GM19468 (cell line): ENCODE measurements at regions not wholly inside any gene's neighbourhood (a gene's known extent, or its start where the extent isn't known, plus 50 kb on each side); places are given as distances from the start of the nearest gene placed in this dataset.
"Not testable (repeated sequence)": the region's sequence is repeated elsewhere in the genome, so short reads cannot be mapped to it uniquely, and the experiment has no call there.

ENCODE experiments used
- ATAC-seq: cut with Tn5 transposase; IDR thresholded peaks from one replicate; pipeline ENCODE4 v1.9.1; 2021; ENCODE audit warnings: mild to moderate bottlenecking, moderate library complexity, moderate number of reproducible peaks; ENCODE audit not compliant: unreplicated experiment; ENCODE audit errors: extremely low read depth

DNA sequence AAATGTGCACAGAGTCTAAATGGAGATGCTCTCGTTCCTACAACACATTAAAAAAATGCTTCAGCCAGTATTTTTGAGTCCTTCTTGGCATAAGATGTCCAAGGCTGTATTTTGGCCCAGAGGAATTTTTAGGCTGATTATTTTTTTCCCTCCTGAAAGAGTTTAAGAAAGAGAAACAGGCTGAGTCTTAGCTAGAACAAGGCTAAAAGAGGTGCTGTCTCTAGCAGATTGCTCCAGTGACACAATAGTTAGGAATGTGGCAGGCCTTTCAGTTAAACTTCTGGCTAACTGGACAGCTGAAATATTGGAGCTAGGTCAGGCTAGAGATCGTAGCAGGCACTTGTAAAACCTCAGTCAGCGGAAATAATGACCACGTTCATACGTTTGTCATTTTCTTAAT lies 271.4 kb upstream of the RARB start:
- no peak for ATAC-seq

DNA sequence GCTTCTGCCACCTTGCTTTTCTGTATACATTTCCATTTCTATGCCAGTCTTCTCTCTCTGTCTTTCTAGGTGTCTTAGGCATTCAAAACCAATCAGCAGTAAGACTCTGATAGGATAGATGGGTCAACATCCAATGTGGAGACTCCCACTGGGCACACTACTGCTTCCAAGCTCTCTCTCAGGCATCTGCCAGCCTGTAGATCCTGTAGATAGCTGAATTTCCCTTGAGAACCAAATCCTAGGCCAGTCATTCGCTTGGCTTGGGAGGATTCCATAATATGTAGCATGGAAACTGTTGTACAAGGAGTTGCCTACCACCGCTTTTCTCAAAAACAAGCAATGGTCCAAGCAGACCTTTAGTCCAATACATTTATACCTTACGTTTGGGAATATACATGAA lies 262.8 kb upstream of the RARB start:
- ATAC-seq, result no peak

DNA sequence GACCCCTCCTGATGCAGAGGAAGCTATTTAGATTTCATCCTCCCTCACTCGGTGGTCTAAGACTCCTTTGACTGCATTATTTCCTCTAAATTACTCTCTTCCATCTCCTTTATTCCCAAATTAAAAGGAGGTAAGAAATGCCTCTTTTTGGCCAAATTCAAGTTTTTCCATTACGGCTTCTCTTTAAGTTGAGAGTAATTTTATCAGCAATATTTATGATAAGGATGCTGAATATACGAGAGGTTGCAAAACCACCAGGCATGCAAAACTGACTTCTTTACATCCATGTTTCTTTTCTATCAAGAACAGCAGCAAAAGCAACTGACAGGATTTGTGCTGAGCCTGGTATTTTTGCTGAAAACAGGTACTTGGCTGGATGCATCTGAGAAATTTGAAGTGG lies 262.0 kb upstream of the RARB start:
- no peak for ATAC-seq

DNA sequence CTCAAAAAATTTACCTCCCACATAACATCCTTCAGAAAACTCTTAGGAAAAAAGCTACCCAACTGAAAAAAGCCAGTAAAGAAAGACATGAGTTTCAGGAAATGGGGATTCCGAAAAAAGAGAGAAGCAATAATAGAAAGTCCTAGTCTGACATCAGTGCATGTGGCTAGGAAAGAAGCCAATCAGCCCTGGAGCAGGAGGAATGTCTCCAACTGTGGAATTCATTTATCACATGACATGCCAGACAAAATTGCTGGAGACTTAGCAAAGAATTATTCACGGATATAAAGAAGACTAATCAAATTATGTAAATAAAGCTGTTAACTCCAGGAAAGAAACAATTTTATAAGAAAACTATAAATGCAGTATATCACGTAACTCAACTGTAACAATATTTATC lies 258.9 kb upstream of the RARB start:
- no peak for ATAC-seq

DNA sequence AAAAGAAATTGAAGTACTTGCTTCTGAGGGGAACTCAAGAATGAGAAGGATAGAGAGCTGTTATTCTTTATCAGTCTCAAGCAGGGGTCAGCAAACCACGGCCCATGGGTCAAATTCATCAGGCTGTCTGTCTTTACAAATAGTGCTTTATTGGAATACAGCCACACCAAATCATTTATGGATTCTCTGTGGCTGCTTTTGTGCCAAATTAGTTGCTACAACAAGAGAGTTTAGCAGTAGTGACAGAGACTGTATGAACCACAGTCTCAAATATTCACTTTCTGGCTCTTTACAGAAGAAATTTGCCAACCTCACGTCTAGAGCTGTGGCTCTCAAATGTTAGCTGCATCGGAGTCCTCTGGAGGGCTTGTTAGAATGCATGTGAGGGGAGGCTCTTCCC lies 258.0 kb upstream of the RARB start:
- ATAC-seq, result no peak

DNA sequence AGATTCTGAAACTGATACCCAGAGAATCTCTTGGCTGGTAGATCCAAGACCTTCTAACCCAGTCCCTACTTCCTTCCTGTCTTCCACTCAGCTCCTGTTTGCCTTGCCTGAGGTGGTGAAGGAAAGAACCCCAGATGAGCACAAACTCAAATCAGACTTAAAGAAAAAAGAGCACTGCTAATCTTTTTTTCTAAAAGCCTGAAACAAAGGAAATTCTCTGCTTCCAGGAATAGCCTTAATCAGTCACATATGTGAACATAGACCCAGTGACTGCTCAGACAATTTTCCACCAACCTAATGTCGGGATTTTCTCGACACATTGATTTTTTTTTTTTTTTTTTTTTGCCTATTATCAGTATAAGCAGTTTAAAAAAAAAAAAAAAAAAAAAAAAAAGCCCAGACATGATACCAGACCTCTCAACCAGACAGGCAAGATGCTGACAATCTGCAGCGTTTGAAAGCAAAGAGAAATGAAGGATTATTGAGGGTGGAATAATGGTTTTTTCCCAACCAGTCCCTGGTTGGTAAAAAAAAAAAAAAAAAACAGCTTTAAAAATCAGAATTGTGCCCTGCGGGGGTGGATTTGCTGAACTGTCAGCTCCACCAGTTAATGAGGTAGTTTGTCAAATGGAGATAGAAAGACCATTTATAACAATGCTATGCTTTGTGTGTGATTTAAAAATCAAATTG lies 256.8 kb upstream of the RARB start:
- ATAC-seq, result no peak

DNA sequence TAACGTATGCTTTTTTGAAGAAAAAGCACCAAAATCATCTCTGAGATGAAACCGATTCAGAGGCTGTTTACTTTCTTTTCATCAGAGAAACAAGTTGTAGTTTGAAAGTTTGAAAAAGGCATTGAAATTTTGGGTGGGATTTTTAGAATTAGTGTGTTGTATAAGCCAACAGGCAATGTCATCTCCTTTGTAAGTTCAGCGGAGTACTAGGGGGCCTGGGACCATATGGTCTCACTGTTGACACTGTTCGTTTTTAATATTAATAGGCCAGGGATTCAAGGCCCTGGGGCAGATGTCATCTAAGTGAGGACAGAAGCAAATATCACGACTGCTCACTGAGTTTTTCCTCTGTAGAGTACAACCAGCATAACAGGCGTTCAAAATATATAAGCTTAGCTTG lies 256.2 kb upstream of the RARB start:
- ATAC-seq, result no peak

DNA sequence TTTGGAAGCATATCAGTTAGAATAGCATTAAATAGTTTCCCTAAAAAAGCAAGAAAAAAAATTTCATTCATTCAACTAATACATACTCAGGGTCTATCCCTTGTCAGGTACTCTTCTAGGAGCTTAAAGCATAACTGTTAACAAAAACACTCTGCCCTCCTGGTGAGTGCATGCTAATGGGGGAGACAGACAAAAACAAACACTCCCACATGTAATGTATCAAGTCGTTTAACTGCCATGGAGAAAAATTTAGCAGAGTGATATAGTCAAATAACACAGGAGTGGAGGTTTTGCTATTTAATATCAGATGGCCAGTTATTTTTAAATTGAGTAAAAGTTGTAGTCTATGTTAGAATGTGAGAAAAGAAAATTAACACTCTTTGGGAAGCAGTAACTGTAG lies 254.5 kb upstream of the RARB start:
- no peak for ATAC-seq

DNA sequence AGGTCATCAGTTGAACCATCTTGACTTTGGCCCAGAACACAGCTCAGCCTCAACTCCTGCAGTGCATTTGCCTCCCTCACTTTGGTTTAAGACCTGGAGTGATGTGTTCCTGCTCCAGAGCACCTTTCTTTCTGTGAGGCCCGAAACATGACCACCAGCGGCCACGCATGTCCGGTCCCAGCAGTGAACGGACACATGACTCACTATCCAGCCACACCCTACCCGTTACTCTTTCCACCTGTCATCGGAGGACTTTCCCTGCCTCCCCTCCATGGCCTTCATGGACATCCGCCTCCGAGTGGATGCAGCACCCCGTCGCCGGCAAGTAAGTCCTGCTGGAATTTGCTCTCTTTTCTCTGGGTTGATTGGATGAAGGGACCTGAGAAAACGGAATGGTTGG lies 253.8 kb upstream of the RARB start:
- no peak for ATAC-seq

DNA sequence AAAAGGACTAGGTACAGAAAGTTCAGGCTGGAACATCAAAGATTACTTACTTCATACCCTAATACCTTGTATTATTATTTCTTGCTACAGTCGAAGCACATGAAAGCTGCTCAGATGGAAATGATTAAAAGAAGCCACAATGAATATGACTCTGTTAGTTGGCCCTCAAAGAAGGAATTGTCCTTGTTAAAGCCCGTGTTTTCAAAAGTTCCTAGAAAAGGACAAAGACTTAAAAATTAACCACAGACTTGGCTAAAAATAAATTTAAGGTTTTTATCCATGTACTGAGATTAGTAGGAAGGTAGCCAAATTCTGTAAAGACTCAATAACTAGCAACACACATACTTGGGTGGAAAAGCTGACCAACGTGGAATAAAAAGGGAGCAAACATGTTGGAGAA lies 251.0 kb upstream of the RARB start:
- no peak for ATAC-seq

DNA sequence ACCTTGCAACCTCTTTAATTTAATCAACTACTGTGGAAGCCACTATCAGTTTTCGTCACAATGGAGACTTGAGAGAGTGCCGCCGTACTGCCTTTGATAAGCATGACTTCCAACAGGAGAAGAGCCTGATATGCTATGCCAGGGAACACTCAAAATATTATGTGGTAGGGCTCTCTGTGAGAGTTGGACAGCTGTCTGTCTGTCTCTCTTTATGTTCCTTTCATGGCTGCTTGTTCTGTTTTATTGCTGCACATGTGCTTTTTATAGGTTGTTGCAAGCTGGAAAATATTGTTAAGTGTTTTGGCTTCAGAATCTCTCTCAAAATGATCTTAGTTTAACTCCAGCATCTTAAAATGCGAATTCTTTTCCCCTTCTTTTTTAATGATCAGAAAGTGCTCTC lies 249.4 kb upstream of the RARB start:
- ATAC-seq, result no peak

DNA sequence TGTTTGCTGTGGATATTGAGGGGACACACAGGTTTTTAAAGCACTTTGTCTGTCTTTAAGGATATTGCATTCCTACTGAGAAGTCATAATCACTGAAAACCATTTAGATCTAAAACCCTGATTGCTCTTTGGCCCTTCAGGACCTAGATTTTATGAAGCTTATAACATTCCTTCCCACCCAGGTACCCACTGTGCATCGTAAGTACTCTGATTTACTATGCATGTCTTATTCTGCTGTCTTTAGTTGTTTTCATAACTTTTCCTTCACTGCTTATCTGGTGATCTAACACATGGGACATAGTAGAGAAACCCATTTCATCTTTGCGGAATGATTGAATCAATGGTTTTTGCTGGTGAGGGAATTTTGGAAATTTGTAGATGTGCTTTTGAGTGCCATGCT lies 247.0 kb upstream of the RARB start:
- no peak for ATAC-seq

DNA sequence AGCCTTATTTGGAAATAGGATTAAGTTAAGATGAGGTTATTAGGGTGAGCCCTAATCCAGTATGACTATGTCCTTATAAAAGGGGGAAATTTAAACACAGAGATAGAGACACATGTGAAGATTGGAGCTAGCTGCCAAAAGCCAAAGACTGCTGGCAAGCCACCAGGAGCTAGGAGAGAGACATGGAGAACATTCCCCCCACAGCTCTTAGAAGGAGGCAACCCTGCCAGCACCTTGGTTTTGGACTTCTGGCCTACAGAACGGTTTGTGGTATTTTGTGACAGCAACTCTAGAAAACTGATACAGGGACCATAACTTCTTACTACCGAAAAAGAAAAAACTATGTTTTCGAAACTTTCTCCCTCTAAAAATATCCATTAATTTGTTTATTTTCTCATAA lies 245.3 kb upstream of the RARB start:
- no peak for ATAC-seq

DNA sequence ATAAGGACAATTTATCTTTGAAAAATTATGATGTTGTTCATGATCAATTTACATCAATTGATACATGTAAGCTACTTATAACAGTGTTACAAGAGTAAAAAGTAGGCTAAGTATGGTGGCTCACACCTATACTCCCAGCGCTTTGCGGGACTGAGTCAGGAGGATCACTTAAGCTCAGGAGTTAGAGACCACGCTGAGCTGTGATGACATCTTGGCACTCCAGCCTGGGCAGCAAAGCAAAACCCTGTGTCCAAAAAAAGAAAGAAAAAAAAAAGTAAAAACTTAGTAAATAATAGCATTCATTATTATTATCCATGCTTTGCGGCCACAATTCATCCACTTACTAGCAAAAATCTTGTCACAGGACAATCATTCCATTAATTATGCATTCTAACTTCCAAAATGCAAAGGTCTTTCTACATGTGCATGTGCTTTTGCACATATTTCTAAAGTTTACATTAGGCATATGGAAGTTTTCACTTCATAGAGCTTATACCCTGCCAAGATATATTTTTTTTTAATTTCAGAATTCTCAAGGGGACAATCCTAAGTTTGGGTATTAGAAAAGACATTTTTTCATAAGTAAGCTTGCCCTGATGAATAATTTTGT lies 243.3 kb upstream of the RARB start:
- no peak for ATAC-seq

DNA sequence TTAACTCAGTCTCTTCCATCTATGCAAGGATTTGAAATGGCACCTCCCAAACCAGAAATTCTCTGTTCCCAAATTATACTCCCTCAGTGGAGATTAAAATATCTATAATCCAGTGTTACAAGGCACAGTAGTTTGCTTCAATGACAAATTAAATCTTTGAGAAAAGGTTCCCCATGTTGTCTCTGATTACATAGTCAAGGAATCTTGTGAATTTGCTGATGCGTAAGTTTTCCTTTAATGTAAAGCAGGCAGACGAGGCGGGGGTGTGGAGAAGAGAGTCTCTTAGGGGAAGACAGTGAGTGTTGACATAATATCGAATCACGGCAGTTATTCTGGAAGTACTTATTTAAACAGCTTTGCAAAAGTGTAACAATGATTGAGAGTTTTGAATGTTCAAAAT lies 236.4 kb upstream of the RARB start:
- ATAC-seq, result no peak

DNA sequence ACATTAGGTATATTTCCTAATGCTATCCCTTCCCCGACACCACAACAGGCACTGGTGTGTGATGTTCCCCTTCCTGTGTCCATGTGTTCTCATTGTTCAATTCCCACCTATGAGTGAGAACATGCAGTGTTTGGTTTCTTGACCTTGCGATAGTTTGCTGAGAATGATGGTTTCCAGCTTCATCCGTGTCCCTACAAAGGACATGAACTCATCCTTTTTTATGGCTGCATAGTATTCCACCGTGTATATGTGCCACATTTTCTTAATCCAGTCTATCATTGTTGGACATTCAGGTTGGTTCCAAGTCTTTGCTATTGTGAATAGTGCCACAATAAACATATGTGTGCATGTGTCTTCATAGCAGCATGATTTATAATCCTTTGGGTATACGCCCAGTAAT lies 228.5 kb upstream of the RARB start:
- ATAC-seq, result not testable (repeated sequence)

DNA sequence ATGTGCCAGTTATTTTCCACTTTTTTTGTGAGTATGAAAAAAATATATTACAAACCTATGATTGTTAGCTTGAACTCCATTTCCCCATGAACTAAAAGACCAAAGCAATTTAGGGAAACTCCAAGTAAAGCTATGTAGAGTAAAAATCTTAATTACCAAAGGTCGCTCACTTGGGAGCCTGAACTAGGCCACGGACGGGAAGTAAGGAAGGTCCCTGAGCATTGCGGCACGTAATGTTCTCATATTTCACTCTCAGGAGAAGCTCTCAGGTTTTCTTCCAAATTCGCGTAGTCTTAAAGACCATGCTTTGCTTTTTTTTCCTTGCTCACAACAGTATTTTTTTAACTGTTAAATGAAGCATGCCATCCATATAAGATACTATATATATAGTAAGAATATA lies 215.3 kb upstream of the RARB start:
- ATAC-seq, result no peak

DNA sequence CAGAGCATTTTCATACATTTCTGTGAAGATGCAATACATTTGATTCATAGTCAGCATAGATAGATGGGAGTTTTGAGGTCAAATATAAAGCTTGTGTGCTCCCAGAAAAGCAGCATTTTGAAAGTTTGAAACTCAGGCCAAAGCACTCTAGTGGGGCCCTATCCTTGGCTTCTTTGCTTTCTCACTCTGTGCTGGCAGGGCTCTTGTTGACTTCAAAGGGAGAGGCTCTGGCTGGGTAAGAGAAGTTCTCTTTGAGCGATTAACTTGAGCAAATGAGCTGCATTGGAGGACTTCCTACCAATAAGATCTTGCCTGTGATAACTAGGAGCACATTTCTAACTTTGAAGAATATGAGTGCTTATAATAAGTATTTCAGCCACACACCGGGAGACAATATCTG lies 214.0 kb upstream of the RARB start:
- no peak for ATAC-seq

DNA sequence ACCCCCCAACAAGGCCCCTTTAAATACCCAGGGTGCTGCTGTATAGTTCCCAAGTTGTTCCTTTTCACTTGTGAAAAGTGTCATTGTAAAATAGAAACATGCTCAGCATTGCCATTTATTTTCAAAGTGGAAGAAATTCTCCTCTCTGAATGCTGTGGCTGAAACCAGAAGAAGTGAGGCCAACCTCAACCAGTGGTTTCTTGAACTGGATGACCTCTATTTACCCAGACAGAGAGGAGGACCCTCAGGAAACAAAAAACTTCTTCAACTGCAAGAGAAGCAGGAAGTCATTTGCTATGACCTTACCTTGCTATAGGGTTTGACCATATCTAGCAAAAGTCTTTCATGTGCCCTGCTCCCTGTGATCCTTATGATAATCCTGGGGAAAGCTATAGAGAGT lies 209.7 kb upstream of the RARB start:
- no peak for ATAC-seq

DNA sequence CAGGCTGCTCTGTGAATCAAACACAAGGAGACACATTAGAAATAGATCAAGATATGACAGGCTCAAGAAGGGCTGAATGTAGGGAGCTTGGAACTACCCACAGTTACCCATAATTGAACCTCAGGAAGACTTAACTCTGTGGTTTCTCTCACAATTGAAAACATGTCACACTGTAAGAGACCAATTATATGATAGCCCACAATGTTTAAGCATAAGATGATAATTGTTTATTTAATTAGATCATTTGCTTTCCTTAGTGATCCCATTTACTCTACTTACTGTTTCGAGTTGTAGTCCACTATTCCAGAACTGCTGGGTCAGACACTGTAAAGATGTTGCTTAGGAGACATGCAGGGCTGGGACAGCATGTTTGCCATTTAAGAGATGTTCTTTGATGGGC lies 201.3 kb upstream of the RARB start:
- ATAC-seq, result no peak

DNA sequence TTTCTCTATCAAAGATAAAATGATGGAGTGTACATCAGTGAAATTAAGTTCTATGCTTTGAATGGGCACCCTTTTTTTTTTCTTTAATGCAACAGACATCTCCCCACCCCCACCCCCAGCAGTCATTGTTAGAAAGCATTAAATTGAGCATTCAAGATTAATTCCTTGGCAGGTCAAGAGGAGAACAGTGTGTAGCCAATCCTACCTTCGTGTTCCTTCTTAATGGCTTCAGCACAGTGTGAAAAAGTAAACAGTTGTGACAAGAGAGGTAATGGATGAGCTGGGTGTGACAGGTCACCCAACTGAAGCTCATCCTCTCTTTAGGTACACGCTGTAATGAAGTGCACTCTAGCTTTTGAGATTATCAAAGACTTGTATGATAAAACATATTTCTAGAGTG lies 198.5 kb upstream of the RARB start:
- no peak for ATAC-seq

DNA sequence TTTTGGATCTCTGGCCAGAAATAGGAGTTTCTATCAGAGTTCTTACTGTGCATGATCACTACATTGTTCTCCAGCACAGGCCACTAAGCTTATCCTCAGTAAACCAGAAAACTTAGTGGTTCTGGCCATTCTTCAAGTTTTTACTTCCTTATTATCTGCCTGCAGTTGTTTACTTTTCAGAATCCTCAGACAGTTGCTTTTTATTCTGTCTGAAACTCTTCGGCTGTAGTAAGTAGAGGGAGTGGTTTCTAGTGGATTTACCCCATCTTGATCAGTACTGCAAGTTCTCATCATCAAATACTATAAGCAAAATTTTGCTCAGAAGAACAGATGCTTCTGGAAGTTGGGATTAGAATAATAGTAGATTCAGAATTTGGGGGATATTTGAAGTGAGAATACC lies 193.0 kb upstream of the RARB start:
- no peak for ATAC-seq
